Esophagus squamous epithelium (tissue), 4 donors: ENCODE measurements at regions not wholly inside any gene's neighbourhood (a gene's known extent, or its start where the extent isn't known, plus 50 kb on each side); places are given as distances from the start of the nearest gene placed in this dataset.

Experiments used
- CTCF ChIP-seq, 6 experiments: fragments of 450-650 bp in 4 of 6; fragments of 200-600 bp in 2 of 6; sonication (generic) in 2 of 6; IDR thresholded peaks; one replicate each; pipeline ENCODE4 v1.5.1; 2016 to 2019; ENCODE audit warnings: antibody characterized with exemption in 6 of 6, mild to moderate bottlenecking in 4 of 6, moderate library complexity in 4 of 6
- POLR2A ChIP-seq, 4 donors: fragments of 450-650 bp; IDR thresholded peaks; one replicate each; pipeline ENCODE4 v1.6.1; 2017; ENCODE audit warnings: antibody characterized with exemption in 4 of 4, mild to moderate bottlenecking in 4 of 4, moderate library complexity in 3 of 4

- TF ChIP-seq POLR2A (IDR thresholded peaks at IDR 0.05) = no peak
- TF ChIP-seq CTCF (IDR thresholded peaks at IDR 0.05) = no peak
Observed at GRCh38 chr12:67735868-67736267, 87.3 kb downstream of the DYRK2 start.
